ENCODE measurements at regions not wholly inside any gene's neighbourhood (a gene's known extent, or its start where the extent isn't known, plus 50 kb on each side); places are given as distances from the start of the nearest gene placed in this dataset.

- Histone ChIP-seq H3K9me3 (ENCODE audit: low read length) (no peaks in the 10 kb centered on the region; the same call in 1 of the 2 replicates), H2AFZ (ENCODE audit: low read length) (no peak overlapping the region), H3K27ac (ENCODE audit: low read length) (no peak overlapping the region), H3K36me3 (ENCODE audit: low read depth, low read length) (no peaks in the 10 kb centered on the region), H3K79me2 (ENCODE audit: low read length) (no peaks in the 10 kb centered on the region), H3K9me2 (replicated peaks; ENCODE audit: low read length) (no peaks in the 10 kb centered on the region), H3K4me1 (ENCODE audit: insufficient read depth, low read length) (peaks cover 16% of the 10 kb centered on the region; the same call in 1 of the 2 replicates), H4K20me1 (ENCODE audit: low read length) (no peaks in the 10 kb centered on the region), H3K4me2 (ENCODE audit: low read length) (no peak overlapping the region), H3F3A (ENCODE audit: low read length, unreplicated experiment) (no peaks in the 10 kb centered on the region), H3K4me3 (ENCODE audit: low read length) (no peak overlapping the region), H3K27me3 (ENCODE audit: low read length) (no peaks in the 10 kb centered on the region), H3K9ac (ENCODE audit: low read length) (no peak overlapping the region)
- BruUV-seq (replicated peaks) = no TSS peak
- intact Hi-C loops (cut with micrococcal nuclease) = no loop called here
- DNase-seq (no peak), ATAC-seq (no peak)
- TF ChIP-seq EZH2phosphoT487 (IDR thresholded peaks at IDR 0.05; ENCODE audit: borderline replicate concordance, low read length) = no peak
- no peak for TF ChIP-seq EZH2 (IDR thresholded peaks at IDR 0.05; ENCODE audit: low read length, unreplicated experiment)
- TF ChIP-seq, protein P1, sequence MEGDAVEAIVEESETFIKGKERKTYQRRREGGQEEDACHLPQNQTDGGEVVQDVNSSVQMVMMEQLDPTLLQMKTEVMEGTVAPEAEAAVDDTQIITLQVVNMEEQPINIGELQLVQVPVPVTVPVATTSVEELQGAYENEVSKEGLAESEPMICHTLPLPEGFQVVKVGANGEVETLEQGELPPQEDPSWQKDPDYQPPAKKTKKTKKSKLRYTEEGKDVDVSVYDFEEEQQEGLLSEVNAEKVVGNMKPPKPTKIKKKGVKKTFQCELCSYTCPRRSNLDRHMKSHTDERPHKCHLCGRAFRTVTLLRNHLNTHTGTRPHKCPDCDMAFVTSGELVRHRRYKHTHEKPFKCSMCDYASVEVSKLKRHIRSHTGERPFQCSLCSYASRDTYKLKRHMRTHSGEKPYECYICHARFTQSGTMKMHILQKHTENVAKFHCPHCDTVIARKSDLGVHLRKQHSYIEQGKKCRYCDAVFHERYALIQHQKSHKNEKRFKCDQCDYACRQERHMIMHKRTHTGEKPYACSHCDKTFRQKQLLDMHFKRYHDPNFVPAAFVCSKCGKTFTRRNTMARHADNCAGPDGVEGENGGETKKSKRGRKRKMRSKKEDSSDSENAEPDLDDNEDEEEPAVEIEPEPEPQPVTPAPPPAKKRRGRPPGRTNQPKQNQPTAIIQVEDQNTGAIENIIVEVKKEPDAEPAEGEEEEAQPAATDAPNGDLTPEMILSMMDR (conservative IDR thresholded peaks at IDR 0.05; ENCODE audit: low read depth, low read length) = no peak
- ChIA-PET POLR2A (ENCODE audit: unreplicated experiment) (no interaction called here), CTCF (no interaction called here)
These were observed 719.1 kb downstream of the ZBBX start for GRCh38 chr3:166660962-166661361.

GRCh38 chr3:166637984-166638530 lies 742.0 kb downstream of the ZBBX start:
- H4K20me1 ChIP-seq (ENCODE audit: low read length) = no peaks in the 10 kb centered on the region
- H3K36me3 ChIP-seq (ENCODE audit: low read depth, low read length) = no peaks in the 10 kb centered on the region
- intact Hi-C loops (cut with micrococcal nuclease) = no loop called here
- no peaks in the 10 kb centered on the region for H3K79me2 ChIP-seq (ENCODE audit: low read length)
- ATAC-seq = no peak
- H3K9me3 ChIP-seq (ENCODE audit: low read length) = no peaks in the 10 kb centered on the region
- H3K27ac ChIP-seq (ENCODE audit: low read length) = no peak overlapping the region
- no TSS peak for BruUV-seq (replicated peaks)
- H3K9me2 ChIP-seq (replicated peaks; ENCODE audit: low read length) = no peaks in the 10 kb centered on the region
- H3K9ac ChIP-seq (ENCODE audit: low read length) = no peak overlapping the region
- no peak overlapping the region for H2AFZ ChIP-seq (ENCODE audit: low read length)
- POLR2A ChIA-PET (ENCODE audit: unreplicated experiment) = no interaction called here
- TF ChIP-seq EZH2phosphoT487 (IDR thresholded peaks at IDR 0.05; ENCODE audit: borderline replicate concordance, low read length) = no peak
- TF ChIP-seq, protein P1 (conservative IDR thresholded peaks at IDR 0.05; ENCODE audit: low read depth, low read length) = no peak
- TF ChIP-seq EZH2 (IDR thresholded peaks at IDR 0.05; ENCODE audit: low read length, unreplicated experiment) = no peak
- H3K27me3 ChIP-seq (ENCODE audit: low read length) = no peaks in the 10 kb centered on the region
- DNase-seq = no peak
- no peaks in the 10 kb centered on the region for H3K4me1 ChIP-seq (ENCODE audit: insufficient read depth, low read length)
- CTCF ChIA-PET = no interaction called here
- H3K4me3 ChIP-seq (ENCODE audit: low read length) = no peak overlapping the region
- H3K4me2 ChIP-seq (ENCODE audit: low read length) = no peak overlapping the region
- H3F3A ChIP-seq (ENCODE audit: low read length, unreplicated experiment) = no peaks in the 10 kb centered on the region

DNA sequence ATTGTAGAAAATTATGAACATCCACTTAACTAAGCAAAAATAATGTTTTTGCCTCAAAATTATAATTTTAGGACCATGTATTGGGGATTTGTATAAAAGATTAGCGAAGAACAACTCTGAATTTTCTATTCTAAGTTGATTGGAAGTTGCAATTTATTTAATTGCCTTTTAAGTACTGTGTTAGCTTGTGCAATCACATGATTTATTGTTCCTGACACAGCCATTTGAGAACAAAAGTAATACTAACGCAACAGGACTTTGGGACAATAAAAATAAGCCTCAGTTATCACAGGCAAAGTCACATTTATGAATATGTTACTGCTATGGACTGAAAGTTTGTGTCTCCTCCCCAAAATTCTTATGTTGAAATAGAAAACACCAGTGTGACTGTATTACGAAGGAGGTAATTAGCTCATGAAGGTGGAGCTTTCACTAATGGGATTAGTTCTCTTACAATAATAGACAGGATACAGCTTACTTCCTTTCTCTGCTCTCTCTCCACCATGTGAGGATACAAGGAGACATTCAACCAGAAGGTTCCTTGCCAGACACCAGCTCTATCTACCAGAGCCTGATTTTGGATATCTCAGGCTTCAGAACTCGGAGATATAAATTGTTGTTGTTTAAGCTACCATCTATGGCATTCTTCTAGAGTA lies 745.9 kb downstream of the ZBBX start:
- DNase-seq (no peak), ATAC-seq (no peak)
- Histone ChIP-seq H3K4me3 (ENCODE audit: low read length) (no peak overlapping the region), H3K27me3 (ENCODE audit: low read length) (no peaks in the 10 kb centered on the region), H3K4me1 (ENCODE audit: insufficient read depth, low read length) (no peaks in the 10 kb centered on the region), H3K27ac (ENCODE audit: low read length) (no peak overlapping the region), H3K36me3 (ENCODE audit: low read depth, low read length) (no peaks in the 10 kb centered on the region), H3K9me3 (ENCODE audit: low read length) (no peaks in the 10 kb centered on the region), H3K9ac (ENCODE audit: low read length) (no peak overlapping the region), H3K9me2 (replicated peaks; ENCODE audit: low read length) (no peaks in the 10 kb centered on the region), H4K20me1 (ENCODE audit: low read length) (no peaks in the 10 kb centered on the region), H2AFZ (ENCODE audit: low read length) (no peak overlapping the region), H3K79me2 (ENCODE audit: low read length) (no peaks in the 10 kb centered on the region), H3K4me2 (ENCODE audit: low read length) (no peak overlapping the region), H3F3A (ENCODE audit: low read length, unreplicated experiment) (no peaks in the 10 kb centered on the region)
- TF ChIP-seq EZH2 (IDR thresholded peaks at IDR 0.05; ENCODE audit: low read length, unreplicated experiment) = no peak
- TF ChIP-seq EZH2phosphoT487 (IDR thresholded peaks at IDR 0.05; ENCODE audit: borderline replicate concordance, low read length) = no peak
- TF ChIP-seq, protein P1 (conservative IDR thresholded peaks at IDR 0.05; ENCODE audit: low read depth, low read length) = no peak
- BruUV-seq (replicated peaks) = no TSS peak
- POLR2A ChIA-PET (ENCODE audit: unreplicated experiment) = no interaction called here
- CTCF ChIA-PET = no interaction called here
- intact Hi-C loops (cut with micrococcal nuclease) = no loop called here
